Esophagus muscularis mucosa (tissue), 4 donors: ENCODE measurements at regions not wholly inside any gene's neighbourhood (a gene's known extent, or its start where the extent isn't known, plus 50 kb on each side); places are given as distances from the start of the nearest gene placed in this dataset.

Experiments used
- CTCF ChIP-seq, 3 experiments: fragments of 200-600 bp in 2 of 3; fragments of 450-650 bp in 1 of 3; sonication (generic) in 2 of 3; IDR thresholded peaks; one replicate each; pipeline ENCODE4 v1.5.1; 2017 to 2019; ENCODE audit warnings: antibody characterized with exemption in 3 of 3, mild to moderate bottlenecking in 2 of 3, moderate library complexity in 1 of 3
- EP300 ChIP-seq: sonication (generic); formaldehyde crosslinking; IDR thresholded peaks from one replicate; pipeline ENCODE4 v1.6.1; 2017; ENCODE audit warnings: antibody characterized with exemption
- POLR2A ChIP-seq: fragments of 450-650 bp; IDR thresholded peaks from one replicate; pipeline ENCODE4 v1.6.1; 2017; ENCODE audit warnings: antibody characterized with exemption, moderate library complexity, mild to moderate bottlenecking, low read depth

- TF ChIP-seq POLR2A: no peak
- no peak for TF ChIP-seq EP300
- no peak for TF ChIP-seq CTCF (IDR thresholded peaks at IDR 0.05)
Measured at GRCh38 chr10:56505555-56505954, 144.5 kb upstream of the ZWINT start.
